GM10266 (cell line): ENCODE measurements at regions not wholly inside any gene's neighbourhood (a gene's known extent, or its start where the extent isn't known, plus 50 kb on each side); places are given as distances from the start of the nearest gene placed in this dataset.
"Not testable (repeated sequence)": the region's sequence is repeated elsewhere in the genome, so short reads cannot be mapped to it uniquely, and the experiment has no call there.

Experiments
- DNase-seq: peaks from one replicate; pipeline ENCODE4 v3.0.0; 2012; ENCODE audit errors: extremely low spot score
- CTCF ChIP-seq: IDR thresholded peaks from 2 replicates; pipeline ENCODE4 v1.5.1; 2012; ENCODE audit warnings: mild to moderate bottlenecking, low read depth; ENCODE audit not compliant: control insufficient read depth, insufficient read depth; ENCODE audit errors: missing control alignments

- no peak for TF ChIP-seq CTCF
- no peak for DNase-seq
These were observed 731.6 kb upstream of the MANEA start for GRCh38 chr6:94845742-94846141.

- TF ChIP-seq CTCF: no peak
- DNase-seq: no peak
These were observed 742.1 kb upstream of the MANEA start for GRCh38 chr6:94835264-94835663.

GRCh38 chr6:94813806-94814205 lies 763.5 kb upstream of the MANEA start:
- DNase-seq: no peak
- TF ChIP-seq CTCF: no peak

GRCh38 chr6:94801344-94801743 lies 776.0 kb upstream of the MANEA start:
- no peak for DNase-seq
- no peak for TF ChIP-seq CTCF

GRCh38 chr6:94785514-94785913 lies 791.8 kb upstream of the MANEA start:
- no peak for TF ChIP-seq CTCF
- no peak for DNase-seq

GRCh38 chr6:94785081-94785480 lies 792.3 kb upstream of the MANEA start:
- not testable (repeated sequence) for DNase-seq

- DNase-seq: no peak
- no peak for TF ChIP-seq CTCF
These were observed 808.1 kb upstream of the MANEA start for GRCh38 chr6:94769197-94769596.

GRCh38 chr6:94751641-94752329 lies 825.5 kb upstream of the MANEA start:
- no peak for TF ChIP-seq CTCF
- DNase-seq: peak; percentile 11
